ENCODE measurements at regions not wholly inside any gene's neighbourhood (a gene's known extent, or its start where the extent isn't known, plus 50 kb on each side); places are given as distances from the start of the nearest gene placed in this dataset.

DNA sequence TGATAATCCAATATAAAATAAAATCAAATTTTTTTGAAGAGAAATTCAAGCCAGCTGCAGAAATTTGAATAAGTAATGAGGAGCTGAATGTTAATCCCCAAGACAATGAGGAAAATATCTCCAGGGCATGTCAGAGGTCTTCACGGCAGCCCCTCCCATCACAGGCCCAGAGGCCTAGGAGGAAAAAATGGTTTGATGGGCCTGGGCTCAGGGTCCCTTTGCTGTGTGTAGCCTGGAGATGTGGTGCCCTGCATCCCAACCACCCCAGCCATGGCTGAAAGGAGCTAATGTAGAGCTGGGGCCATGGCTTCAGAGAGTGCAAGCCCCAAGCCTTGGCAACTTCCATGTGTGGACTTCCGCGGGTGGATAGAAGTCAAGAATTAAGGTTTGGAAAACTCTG, 618.3 kb downstream of the TAF11L14 start:
- no peaks in the 10 kb centered on the region for H3K4me1 ChIP-seq (ENCODE audit: insufficient read depth)
- no peak overlapping the region for H3K27ac ChIP-seq
- DNase-seq (ENCODE audit: low spot score): no peak
- no peaks in the 10 kb centered on the region for H4K20me1 ChIP-seq (ENCODE audit: insufficient read depth, poor library complexity, severe bottlenecking)
- no peak overlapping the region for H3K4me2 ChIP-seq
- H3K27me3 ChIP-seq: no peaks in the 10 kb centered on the region
- H2AFZ ChIP-seq: no peak overlapping the region
- 86% methylated on average over 3 of the region's 3 CpGs for WGBS (ENCODE audit: low lambda C conversion rate, missing lambda C conversion rate)
- no peaks in the 10 kb centered on the region for H3K9me2 ChIP-seq (replicated peaks; ENCODE audit: insufficient read depth)
- no peaks in the 10 kb centered on the region for H3K36me3 ChIP-seq (replicated peaks; ENCODE audit: insufficient read depth, low read depth)
- H3K79me2 ChIP-seq: no peaks in the 10 kb centered on the region
- TF ChIP-seq, protein P1, sequence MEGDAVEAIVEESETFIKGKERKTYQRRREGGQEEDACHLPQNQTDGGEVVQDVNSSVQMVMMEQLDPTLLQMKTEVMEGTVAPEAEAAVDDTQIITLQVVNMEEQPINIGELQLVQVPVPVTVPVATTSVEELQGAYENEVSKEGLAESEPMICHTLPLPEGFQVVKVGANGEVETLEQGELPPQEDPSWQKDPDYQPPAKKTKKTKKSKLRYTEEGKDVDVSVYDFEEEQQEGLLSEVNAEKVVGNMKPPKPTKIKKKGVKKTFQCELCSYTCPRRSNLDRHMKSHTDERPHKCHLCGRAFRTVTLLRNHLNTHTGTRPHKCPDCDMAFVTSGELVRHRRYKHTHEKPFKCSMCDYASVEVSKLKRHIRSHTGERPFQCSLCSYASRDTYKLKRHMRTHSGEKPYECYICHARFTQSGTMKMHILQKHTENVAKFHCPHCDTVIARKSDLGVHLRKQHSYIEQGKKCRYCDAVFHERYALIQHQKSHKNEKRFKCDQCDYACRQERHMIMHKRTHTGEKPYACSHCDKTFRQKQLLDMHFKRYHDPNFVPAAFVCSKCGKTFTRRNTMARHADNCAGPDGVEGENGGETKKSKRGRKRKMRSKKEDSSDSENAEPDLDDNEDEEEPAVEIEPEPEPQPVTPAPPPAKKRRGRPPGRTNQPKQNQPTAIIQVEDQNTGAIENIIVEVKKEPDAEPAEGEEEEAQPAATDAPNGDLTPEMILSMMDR (IDR thresholded peaks at IDR 0.05; ENCODE audit: poor library complexity): no peak
- TF ChIP-seq EZH2 (IDR thresholded peaks at IDR 0.05; ENCODE audit: borderline replicate concordance): no peak
- H3K4me3 ChIP-seq: no peak overlapping the region
- no peaks in the 10 kb centered on the region for H3K9me3 ChIP-seq (ENCODE audit: low read depth)

DNA sequence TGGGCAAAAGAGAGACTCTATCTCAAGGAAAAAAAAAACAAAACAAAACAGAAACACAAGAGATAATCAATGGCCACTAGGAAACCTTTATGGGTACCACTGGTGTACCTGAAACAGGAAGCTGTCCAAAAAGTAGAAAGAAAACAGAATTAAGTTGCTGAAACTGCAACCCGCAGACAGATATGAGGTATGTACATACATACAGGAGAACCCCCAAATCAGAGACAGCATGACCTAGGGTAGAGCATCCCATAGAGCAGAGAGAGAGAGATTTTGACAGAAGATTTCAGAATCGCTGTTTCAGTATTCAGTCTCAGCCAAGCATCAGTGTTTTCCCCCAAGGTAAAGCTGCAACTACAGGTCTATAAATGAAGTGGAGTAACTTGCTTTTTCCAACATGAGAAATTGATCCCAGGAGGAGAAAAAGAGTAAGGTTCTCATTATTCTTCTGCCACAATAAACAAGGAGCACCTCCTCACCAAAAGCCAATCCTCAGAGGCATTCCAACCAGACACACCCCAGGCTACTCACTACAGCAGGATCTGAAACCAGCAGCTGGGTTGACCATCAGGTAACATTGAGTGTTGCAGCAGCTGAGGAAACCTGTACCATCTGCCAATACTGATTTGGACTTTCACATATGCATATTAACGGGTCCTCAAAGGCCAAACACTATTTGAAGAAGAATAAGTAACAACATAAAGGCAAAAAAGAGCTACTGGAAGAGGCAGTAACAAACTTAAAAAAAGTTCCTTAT, 630.0 kb downstream of the TAF11L14 start:
- no peak overlapping the region for H3K27ac ChIP-seq
- no peaks in the 10 kb centered on the region for H3K36me3 ChIP-seq (replicated peaks; ENCODE audit: insufficient read depth, low read depth)
- H3K27me3 ChIP-seq: no peaks in the 10 kb centered on the region
- H3K9me2 ChIP-seq (replicated peaks; ENCODE audit: insufficient read depth): no peaks in the 10 kb centered on the region
- H4K20me1 ChIP-seq (ENCODE audit: insufficient read depth, poor library complexity, severe bottlenecking): no peaks in the 10 kb centered on the region
- H3K4me3 ChIP-seq: no peak overlapping the region
- no peak overlapping the region for H3K4me2 ChIP-seq
- no peak for DNase-seq (ENCODE audit: low spot score)
- H3K79me2 ChIP-seq: no peaks in the 10 kb centered on the region
- WGBS (ENCODE audit: low lambda C conversion rate, missing lambda C conversion rate): 91% methylated on average over 3 of the region's 3 CpGs
- no peaks in the 10 kb centered on the region for H3K4me1 ChIP-seq (ENCODE audit: insufficient read depth)
- TF ChIP-seq, protein P1 (IDR thresholded peaks at IDR 0.05; ENCODE audit: poor library complexity): no peak
- TF ChIP-seq EZH2phosphoT487 (IDR thresholded peaks at IDR 0.05; ENCODE audit: low read depth, severe bottlenecking, unreplicated experiment) (no peak), EZH2 (IDR thresholded peaks at IDR 0.05; ENCODE audit: borderline replicate concordance) (no peak)
- H3K9me3 ChIP-seq (ENCODE audit: low read depth): no peaks in the 10 kb centered on the region
- no peak overlapping the region for H2AFZ ChIP-seq

DNA sequence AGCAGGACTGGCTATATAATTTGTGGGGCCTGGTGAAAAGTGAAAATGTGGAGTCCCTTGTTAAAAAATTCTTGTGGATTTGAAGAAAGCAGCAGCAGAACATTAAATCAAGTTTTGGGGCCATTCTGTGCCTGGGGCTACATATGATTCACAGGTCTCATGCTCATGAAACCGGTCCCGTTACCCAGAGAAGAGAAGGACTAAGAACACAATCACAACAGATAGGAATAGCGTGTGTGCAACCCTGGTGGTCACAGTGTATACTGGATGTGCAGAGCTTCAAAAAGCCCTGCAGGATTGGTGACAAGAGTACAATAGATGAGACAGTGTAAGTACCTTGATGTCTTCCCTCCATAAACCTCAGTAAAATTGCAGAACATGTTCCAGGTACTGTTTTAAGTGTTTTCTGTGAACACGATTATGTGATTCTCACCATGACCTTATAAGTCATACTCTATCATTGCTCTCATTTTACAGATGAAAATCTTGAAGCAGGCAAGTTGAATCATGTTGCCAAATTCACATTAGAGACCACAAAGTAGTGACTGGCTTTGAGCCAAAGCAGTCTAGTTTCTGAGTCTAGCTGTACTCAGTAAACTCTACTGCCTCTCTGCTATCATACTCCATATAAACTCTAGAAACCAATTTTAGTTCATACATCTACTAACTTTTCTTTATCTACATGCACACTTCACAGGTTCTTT, 636.5 kb downstream of the TAF11L14 start:
- DNase-seq (ENCODE audit: low spot score): no peak
- H3K4me2 ChIP-seq: no peak overlapping the region
- 79% methylated on average over 4 of the region's 4 CpGs for WGBS (ENCODE audit: low lambda C conversion rate, missing lambda C conversion rate)

More for the DNA sequence above, 636.5 kb downstream of the TAF11L14 start:
- Histone ChIP-seq H3K36me3 (replicated peaks; ENCODE audit: insufficient read depth, low read depth) (no peaks in the 10 kb centered on the region), H3K9me3 (ENCODE audit: low read depth) (no peaks in the 10 kb centered on the region), H3K27ac (no peak overlapping the region), H3K4me1 (ENCODE audit: insufficient read depth) (no peaks in the 10 kb centered on the region), H2AFZ (no peak overlapping the region), H3K9me2 (replicated peaks; ENCODE audit: insufficient read depth) (no peaks in the 10 kb centered on the region), H3K79me2 (no peaks in the 10 kb centered on the region), H3K4me3 (no peak overlapping the region), H4K20me1 (ENCODE audit: insufficient read depth, poor library complexity, severe bottlenecking) (no peaks in the 10 kb centered on the region), H3K27me3 (no peaks in the 10 kb centered on the region)
- no peak for TF ChIP-seq EZH2phosphoT487 (IDR thresholded peaks at IDR 0.05; ENCODE audit: low read depth, severe bottlenecking, unreplicated experiment)
- no peak for TF ChIP-seq EZH2 (IDR thresholded peaks at IDR 0.05; ENCODE audit: borderline replicate concordance)
- TF ChIP-seq, protein P1 (IDR thresholded peaks at IDR 0.05; ENCODE audit: poor library complexity): no peak
